GM19025 (cell line): ENCODE measurements at regions not wholly inside any gene's neighbourhood (a gene's known extent, or its start where the extent isn't known, plus 50 kb on each side); places are given as distances from the start of the nearest gene placed in this dataset.
"Not testable (repeated sequence)": the region's sequence is repeated elsewhere in the genome, so short reads cannot be mapped to it uniquely, and the experiment has no call there.

Experiments
- ATAC-seq: cut with Tn5 transposase; IDR thresholded peaks from one replicate; pipeline ENCODE4 v1.9.1; 2021; ENCODE audit warnings: mild to moderate bottlenecking, low read depth, moderate library complexity; ENCODE audit not compliant: unreplicated experiment

GRCh38 chr2:90266888-90267287 is 1575.4 kb downstream of the RPIA start:
- ATAC-seq: not testable (repeated sequence)

- ATAC-seq: not testable (repeated sequence)
Measured at GRCh38 chr2:90287751-90288150, 1596.3 kb downstream of the RPIA start.

- not testable (repeated sequence) for ATAC-seq
Measured at GRCh38 chr2:90288396-90288795, 1596.9 kb downstream of the RPIA start.

- ATAC-seq: not testable (repeated sequence)
Measured at GRCh38 chr2:90289291-90289980, 1598.0 kb downstream of the RPIA start.

GRCh38 chr2:90290701-90291100 is 1599.2 kb downstream of the RPIA start:
- ATAC-seq: not testable (repeated sequence)

GRCh38 chr2:90291168-90291883 is 1599.9 kb downstream of the RPIA start:
- not testable (repeated sequence) for ATAC-seq

GRCh38 chr2:90291934-90292333 is 1600.5 kb downstream of the RPIA start:
- not testable (repeated sequence) for ATAC-seq

- not testable (repeated sequence) for ATAC-seq
Measured at GRCh38 chr2:90292451-90292850, 1601.0 kb downstream of the RPIA start.

GRCh38 chr2:90293224-90293623 is 1601.8 kb downstream of the RPIA start:
- not testable (repeated sequence) for ATAC-seq

- ATAC-seq: not testable (repeated sequence)
Measured at GRCh38 chr2:90293806-90294205, 1602.3 kb downstream of the RPIA start.

GRCh38 chr2:90295036-90295750 is 1603.7 kb downstream of the RPIA start:
- ATAC-seq: not testable (repeated sequence)

- not testable (repeated sequence) for ATAC-seq
Measured at GRCh38 chr2:90296484-90296777, 1605.0 kb downstream of the RPIA start.

- ATAC-seq: not testable (repeated sequence)
Measured at GRCh38 chr2:90297701-90298100, 1606.2 kb downstream of the RPIA start.

- ATAC-seq: not testable (repeated sequence)
Measured at GRCh38 chr2:90298126-90298755, 1606.8 kb downstream of the RPIA start.

GRCh38 chr2:90298983-90299382 is 1607.5 kb downstream of the RPIA start:
- ATAC-seq: not testable (repeated sequence)

- not testable (repeated sequence) for ATAC-seq
Measured at GRCh38 chr2:90322982-90323381, 1631.5 kb downstream of the RPIA start.

GRCh38 chr2:90323612-90324558 is 1632.4 kb downstream of the RPIA start:
- ATAC-seq: not testable (repeated sequence)

- ATAC-seq: not testable (repeated sequence)
Measured at GRCh38 chr2:90324672-90325071, 1633.2 kb downstream of the RPIA start.

- ATAC-seq: not testable (repeated sequence)
Measured at GRCh38 chr2:90325796-90326353, 1634.4 kb downstream of the RPIA start.
